ENCODE measurements at regions not wholly inside any gene's neighbourhood (a gene's known extent, or its start where the extent isn't known, plus 50 kb on each side); places are given as distances from the start of the nearest gene placed in this dataset.

DNA sequence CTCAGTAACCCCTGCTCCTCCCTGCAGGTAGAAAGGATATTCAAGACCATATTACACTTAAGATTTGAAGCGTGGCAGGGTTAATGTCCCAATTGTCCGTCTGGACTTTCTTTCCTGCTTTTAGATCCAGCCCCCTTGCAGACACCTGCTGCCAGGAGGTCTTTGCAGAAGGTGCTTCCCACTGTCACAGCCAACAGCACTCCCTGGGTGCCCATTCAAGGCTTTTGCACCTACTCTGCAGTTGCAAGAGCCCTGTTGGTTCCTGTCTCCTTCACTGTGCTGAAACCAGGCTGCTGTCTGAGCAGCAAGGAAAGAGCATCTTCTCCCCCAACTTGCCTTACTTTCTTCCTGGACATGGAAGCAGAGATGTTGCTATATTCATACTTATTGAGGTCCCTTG is 1043.0 kb upstream of the POU3F3 start:
- Histone ChIP-seq H3K36me3 (replicated peaks) (no peaks in the 10 kb centered on the region), H3K27ac (no peak overlapping the region), H3K27me3 (replicated peaks) (no peaks in the 10 kb centered on the region), H3K4me3 (ENCODE audit: low read depth, low read length) (no peak overlapping the region)
- TF ChIP-seq, protein P1, sequence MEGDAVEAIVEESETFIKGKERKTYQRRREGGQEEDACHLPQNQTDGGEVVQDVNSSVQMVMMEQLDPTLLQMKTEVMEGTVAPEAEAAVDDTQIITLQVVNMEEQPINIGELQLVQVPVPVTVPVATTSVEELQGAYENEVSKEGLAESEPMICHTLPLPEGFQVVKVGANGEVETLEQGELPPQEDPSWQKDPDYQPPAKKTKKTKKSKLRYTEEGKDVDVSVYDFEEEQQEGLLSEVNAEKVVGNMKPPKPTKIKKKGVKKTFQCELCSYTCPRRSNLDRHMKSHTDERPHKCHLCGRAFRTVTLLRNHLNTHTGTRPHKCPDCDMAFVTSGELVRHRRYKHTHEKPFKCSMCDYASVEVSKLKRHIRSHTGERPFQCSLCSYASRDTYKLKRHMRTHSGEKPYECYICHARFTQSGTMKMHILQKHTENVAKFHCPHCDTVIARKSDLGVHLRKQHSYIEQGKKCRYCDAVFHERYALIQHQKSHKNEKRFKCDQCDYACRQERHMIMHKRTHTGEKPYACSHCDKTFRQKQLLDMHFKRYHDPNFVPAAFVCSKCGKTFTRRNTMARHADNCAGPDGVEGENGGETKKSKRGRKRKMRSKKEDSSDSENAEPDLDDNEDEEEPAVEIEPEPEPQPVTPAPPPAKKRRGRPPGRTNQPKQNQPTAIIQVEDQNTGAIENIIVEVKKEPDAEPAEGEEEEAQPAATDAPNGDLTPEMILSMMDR (IDR thresholded peaks at IDR 0.05; ENCODE audit: low read depth, low read length, missing control alignments): no peak
- no peak for DNase-seq
- in situ Hi-C loops (cut with HindIII; ENCODE audit: low pct_ligation_motif_present, low sequenced_read_pairs): no loop called here

DNA sequence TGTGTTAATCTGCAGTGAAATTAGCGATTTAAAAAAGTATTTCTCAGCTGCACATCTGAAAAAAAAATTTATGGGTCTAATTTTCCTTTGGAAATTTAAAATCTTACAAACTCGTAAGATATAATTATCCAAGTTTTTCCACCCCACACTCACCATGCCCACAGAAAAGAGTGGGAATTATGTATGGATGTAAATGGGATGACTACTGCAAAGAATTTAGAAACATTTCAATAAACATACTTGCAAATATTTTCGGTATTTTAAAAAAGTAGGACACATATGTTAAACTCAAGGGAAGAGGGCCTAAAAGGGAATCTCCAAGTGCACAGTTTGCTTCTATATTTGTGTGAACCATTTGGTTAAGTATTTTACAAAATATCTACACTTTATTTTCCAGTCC is 1039.9 kb upstream of the POU3F3 start:
- Histone ChIP-seq H3K27me3 (replicated peaks) (no peaks in the 10 kb centered on the region), H3K4me3 (ENCODE audit: low read depth, low read length) (no peak overlapping the region), H3K36me3 (replicated peaks) (no peaks in the 10 kb centered on the region), H3K27ac (no peak overlapping the region)
- in situ Hi-C loops (cut with HindIII; ENCODE audit: low pct_ligation_motif_present, low sequenced_read_pairs): no loop called here
- TF ChIP-seq, protein P1 (IDR thresholded peaks at IDR 0.05; ENCODE audit: low read depth, low read length, missing control alignments): no peak
- no peak for DNase-seq

- no peaks in the 10 kb centered on the region for H3K36me3 ChIP-seq (replicated peaks)
- TF ChIP-seq, protein P1 (IDR thresholded peaks at IDR 0.05; ENCODE audit: low read depth, low read length, missing control alignments): no peak
- DNase-seq: no peak
- in situ Hi-C loops (cut with HindIII; ENCODE audit: low pct_ligation_motif_present, low sequenced_read_pairs): no loop called here
- H3K27me3 ChIP-seq (replicated peaks): no peaks in the 10 kb centered on the region
- H3K4me3 ChIP-seq (ENCODE audit: low read depth, low read length): no peak overlapping the region
- H3K27ac ChIP-seq: no peak overlapping the region
Measured at GRCh38 chr2:103815731-103816130, 1038.2 kb upstream of the POU3F3 start.

- no peaks in the 10 kb centered on the region for H3K36me3 ChIP-seq (replicated peaks)
- H3K27ac ChIP-seq: no peak overlapping the region
- DNase-seq: no peak
- H3K4me3 ChIP-seq (ENCODE audit: low read depth, low read length): no peak overlapping the region
- TF ChIP-seq, protein P1 (IDR thresholded peaks at IDR 0.05; ENCODE audit: low read depth, low read length, missing control alignments): no peak
- no peaks in the 10 kb centered on the region for H3K27me3 ChIP-seq (replicated peaks)
- in situ Hi-C loops (cut with HindIII; ENCODE audit: low pct_ligation_motif_present, low sequenced_read_pairs): no loop called here
Measured at GRCh38 chr2:103817746-103818145, 1036.2 kb upstream of the POU3F3 start.

DNA sequence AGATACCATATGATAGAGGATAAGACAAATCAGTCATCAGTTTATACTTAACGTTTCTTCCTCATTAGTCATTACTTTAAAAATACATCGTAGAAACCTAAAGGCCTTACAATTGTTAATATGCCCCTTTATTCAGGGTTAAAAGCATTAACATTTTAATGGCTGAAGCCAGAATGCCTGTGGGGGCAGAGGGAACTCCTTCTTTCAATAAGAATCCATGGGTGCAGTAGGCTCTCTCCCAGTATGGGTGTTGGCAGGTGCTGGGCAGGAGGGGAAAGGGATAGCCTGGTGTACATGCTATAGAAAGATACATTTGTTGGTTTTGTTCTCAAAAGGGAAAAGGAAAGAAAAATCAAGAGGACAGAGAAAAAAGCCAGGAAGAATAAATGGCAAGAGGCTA is 1035.7 kb upstream of the POU3F3 start:
- in situ Hi-C loops (cut with HindIII; ENCODE audit: low pct_ligation_motif_present, low sequenced_read_pairs): no loop called here
- Histone ChIP-seq H3K4me3 (ENCODE audit: low read depth, low read length) (no peak overlapping the region), H3K27ac (no peak overlapping the region), H3K27me3 (replicated peaks) (no peaks in the 10 kb centered on the region), H3K36me3 (replicated peaks) (no peaks in the 10 kb centered on the region)
- DNase-seq: no peak
- TF ChIP-seq, protein P1 (IDR thresholded peaks at IDR 0.05; ENCODE audit: low read depth, low read length, missing control alignments): no peak

GRCh38 chr2:103819599-103819998 is 1034.3 kb upstream of the POU3F3 start:
- Histone ChIP-seq H3K4me3 (ENCODE audit: low read depth, low read length) (no peak overlapping the region), H3K27ac (no peak overlapping the region), H3K27me3 (replicated peaks) (no peaks in the 10 kb centered on the region), H3K36me3 (replicated peaks) (no peaks in the 10 kb centered on the region)
- DNase-seq: no peak
- in situ Hi-C loops (cut with HindIII; ENCODE audit: low pct_ligation_motif_present, low sequenced_read_pairs): no loop called here
- TF ChIP-seq, protein P1 (IDR thresholded peaks at IDR 0.05; ENCODE audit: low read depth, low read length, missing control alignments): no peak
